GM12891 (cell line): ENCODE measurements at regions not wholly inside any gene's neighbourhood (a gene's known extent, or its start where the extent isn't known, plus 50 kb on each side); places are given as distances from the start of the nearest gene placed in this dataset.

ENCODE experiments used
- PAX5 ChIP-seq: IDR thresholded peaks from 2 replicates; pipeline ENCODE4 v1.6.1; 2011; ENCODE audit warnings: low read length, moderate library complexity, mild to moderate bottlenecking; ENCODE audit not compliant: insufficient read depth, severe bottlenecking
- POLR2A ChIP-seq: IDR thresholded peaks from 2 replicates; pipeline ENCODE4 v1.6.1; 2011; ENCODE audit warnings: low read depth, low read length, control low read depth
- POLR2AphosphoS5 ChIP-seq: IDR thresholded peaks from 2 replicates; pipeline ENCODE4 v1.6.1; 2011; ENCODE audit warnings: low read depth, low read length, control low read depth
- POU2F2 ChIP-seq: IDR thresholded peaks from 2 replicates; pipeline ENCODE4 v1.6.1; 2011; ENCODE audit warnings: low read depth, mild to moderate bottlenecking, control low read depth, low read length, moderate library complexity
- SPI1 ChIP-seq: IDR thresholded peaks from 2 replicates; pipeline ENCODE4 v1.6.1; 2011; ENCODE audit warnings: low read depth, low read length, control low read depth
- TAF1 ChIP-seq: IDR thresholded peaks from 2 replicates; pipeline ENCODE4 v1.6.1; 2011; ENCODE audit warnings: low read depth, low read length, control low read depth

GRCh38 chr1:222931023-222931422 is 116.2 kb downstream of the DISP1 start:
- TF ChIP-seq POLR2A (no peak), POLR2AphosphoS5 (no peak), TAF1 (no peak), PAX5 (no peak), SPI1 (no peak), POU2F2 (no peak)
